GM18861 (cell line): ENCODE measurements at regions not wholly inside any gene's neighbourhood (a gene's known extent, or its start where the extent isn't known, plus 50 kb on each side); places are given as distances from the start of the nearest gene placed in this dataset.

Experiments
- ATAC-seq: cut with Tn5 transposase; IDR thresholded peaks from one replicate; pipeline ENCODE4 v1.9.1; 2021; ENCODE audit not compliant: unreplicated experiment

DNA sequence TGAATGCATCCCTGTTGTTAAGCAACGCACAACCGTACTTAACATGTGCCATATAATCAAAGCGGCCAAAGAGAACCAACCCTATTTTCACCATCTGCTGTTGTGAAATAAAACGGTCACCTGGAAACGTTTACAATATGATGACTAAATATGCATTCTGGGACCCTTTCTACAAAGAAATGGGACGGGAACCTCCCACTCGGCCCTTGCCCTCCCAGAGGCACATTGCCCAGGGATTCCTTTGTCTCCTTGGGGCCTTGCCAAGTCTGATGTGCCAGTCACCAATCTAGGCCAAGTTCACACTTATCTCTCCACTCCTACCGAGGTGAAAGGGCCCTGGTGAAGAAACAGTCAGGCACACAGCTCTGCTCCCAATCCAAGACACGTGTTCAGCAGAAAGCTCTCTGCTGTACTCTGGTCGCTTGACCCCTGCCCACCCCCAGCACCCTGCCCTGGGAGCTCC, 427.4 kb upstream of the JARID2 start:
- ATAC-seq, result no peak

GRCh38 chr6:14819001-14819400, 426.9 kb upstream of the JARID2 start:
- ATAC-seq, result no peak

DNA sequence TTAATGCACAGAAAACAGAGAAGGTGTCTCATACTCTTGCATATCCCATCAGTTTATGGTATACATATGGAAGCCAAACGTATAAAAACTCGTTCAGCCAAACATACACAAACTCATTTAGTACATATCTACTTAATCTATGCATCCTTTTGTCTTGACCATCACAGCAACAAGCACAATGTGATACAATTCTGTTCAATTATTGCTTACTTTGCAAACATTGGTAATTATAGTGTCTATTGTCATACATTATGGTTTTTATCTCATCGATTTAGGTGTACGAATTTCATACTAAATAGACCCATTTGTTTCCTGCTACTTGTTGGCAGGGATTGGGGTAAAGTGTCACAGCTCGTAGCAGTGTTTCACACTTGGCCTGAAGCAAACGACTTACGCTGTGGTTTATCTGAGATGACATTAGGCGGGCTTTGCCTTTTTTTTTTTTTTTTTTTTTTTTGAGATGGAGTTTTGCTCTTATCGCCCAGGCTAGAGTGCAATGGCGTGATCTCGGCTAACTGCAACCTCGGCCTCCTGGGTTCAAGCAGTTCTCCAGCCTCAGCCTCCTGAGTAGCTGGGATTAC, 425.9 kb upstream of the JARID2 start:
- no peak for ATAC-seq

GRCh38 chr6:14822012-14822553, 423.8 kb upstream of the JARID2 start:
- no peak for ATAC-seq

DNA sequence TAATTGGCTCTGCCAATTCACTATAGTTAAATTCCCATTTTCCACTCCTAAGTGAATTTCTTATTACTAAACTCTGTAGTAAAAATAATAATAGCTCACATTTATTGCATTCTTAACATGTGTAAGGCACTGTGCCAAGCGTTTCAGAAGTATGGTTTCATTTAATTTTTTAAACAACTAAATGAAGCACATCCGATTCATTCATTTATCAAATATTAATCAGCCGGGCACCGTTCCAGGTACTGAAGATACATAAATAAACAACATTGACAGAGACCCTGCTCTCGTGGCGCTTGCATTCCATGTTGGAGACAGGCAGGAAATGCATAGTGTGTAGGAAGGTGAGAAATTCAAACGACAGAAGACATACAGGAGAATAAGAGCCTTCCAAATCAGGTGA, 423.2 kb upstream of the JARID2 start:
- no peak for ATAC-seq

DNA sequence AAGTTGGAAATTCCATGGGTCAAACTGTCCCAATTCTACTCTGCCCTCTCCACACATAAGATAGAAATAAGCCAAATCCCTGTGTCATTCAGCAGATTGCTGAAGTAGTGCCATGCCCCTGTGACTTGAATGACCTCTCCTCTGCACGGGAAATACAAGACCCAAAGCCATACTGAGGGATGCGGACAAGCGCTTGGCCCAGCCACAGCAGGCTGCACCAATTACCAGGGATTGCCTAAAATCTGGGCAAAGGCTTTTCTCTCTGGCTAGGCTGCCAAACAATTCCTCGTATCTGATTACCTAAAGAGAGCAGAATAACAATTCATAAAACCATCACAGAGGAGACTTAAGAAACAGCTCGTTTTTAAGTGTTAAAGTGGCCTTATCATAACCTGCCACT, 421.8 kb upstream of the JARID2 start:
- no peak for ATAC-seq

- no peak for ATAC-seq
Observed at GRCh38 chr6:14824484-14825275, 421.2 kb upstream of the JARID2 start.

DNA sequence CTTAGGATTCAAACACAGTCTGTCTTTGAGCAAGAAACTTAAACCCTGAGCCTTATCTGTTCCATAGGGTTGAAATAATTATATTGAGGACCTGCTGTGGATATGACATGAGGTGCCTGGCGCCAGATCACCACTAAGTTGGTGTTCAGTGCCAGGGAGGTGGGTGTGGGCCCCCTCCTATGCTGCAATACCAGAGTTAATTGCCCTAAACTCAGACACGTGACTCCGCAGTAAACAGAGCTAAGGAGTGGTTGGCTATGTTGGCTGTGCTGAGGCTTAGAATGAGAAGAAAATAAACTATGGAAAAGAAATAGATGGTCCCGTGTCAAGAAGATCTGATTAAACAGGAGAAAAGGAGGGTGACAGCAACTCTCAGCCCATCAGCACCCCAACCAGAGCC, 419.4 kb upstream of the JARID2 start:
- ATAC-seq, result no peak

- ATAC-seq, result no peak
Observed at GRCh38 chr6:14827354-14827753, 418.5 kb upstream of the JARID2 start.

DNA sequence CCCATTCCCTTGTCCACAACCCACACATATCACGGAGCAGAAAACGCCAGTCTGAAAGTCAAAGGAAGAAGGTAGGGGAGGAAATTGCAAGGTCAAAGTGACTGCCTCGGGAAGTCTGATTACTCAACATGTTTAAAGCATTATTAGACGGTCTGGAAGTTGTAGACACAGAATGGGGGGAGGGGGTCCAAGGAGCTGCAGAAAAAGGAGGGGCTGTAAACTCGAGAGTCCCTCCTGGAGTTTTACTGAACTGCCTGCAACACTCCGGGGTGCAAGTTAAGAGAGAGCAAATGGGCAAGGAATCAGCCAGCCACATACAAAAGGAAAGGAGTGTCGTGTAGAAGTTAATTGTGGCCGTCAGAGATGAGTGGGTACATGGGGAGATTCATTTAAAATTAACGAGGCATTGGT, 417.7 kb upstream of the JARID2 start:
- no peak for ATAC-seq

DNA sequence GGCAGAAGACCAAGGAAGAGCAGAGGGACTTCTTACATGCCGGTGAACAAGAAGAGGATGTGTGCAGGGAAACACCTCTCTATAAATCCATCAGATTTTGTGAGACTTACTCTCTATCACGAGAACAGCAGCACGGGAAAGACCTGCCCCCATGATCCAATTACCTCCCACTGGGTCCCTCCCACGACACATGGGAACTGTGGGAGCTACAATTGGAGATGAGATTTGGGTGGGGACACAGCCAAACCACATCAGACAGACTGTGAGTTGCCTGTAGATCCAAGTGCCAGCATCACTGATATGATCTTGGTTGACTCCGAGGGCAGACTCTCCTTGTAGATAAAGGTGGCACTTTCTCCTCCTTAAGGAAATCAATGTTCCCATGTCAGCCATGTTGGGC, 414.8 kb upstream of the JARID2 start:
- no peak for ATAC-seq

DNA sequence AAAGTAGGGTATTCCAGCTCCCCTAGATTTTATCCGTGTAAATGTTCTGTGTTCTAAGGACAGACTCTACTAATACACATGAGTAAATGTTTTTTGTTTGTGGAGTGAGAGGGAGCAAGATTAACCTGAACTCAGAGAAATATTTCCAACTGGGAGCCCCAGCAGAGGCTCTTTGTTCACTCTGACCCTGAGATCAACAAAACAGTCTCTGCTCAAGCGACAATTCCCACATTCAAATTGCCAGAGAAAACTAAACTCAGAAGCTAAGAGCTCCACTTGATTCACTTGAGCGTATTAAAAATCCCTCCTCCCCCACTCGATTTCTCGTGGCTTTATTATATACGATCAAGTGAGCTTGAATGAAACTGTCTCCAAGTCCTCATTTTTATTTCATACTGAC, 413.9 kb upstream of the JARID2 start:
- no peak for ATAC-seq

- no peak for ATAC-seq
Observed at GRCh38 chr6:14832427-14832826, 413.4 kb upstream of the JARID2 start.

- ATAC-seq, result no peak
Observed at GRCh38 chr6:14834851-14835530, 410.9 kb upstream of the JARID2 start.

DNA sequence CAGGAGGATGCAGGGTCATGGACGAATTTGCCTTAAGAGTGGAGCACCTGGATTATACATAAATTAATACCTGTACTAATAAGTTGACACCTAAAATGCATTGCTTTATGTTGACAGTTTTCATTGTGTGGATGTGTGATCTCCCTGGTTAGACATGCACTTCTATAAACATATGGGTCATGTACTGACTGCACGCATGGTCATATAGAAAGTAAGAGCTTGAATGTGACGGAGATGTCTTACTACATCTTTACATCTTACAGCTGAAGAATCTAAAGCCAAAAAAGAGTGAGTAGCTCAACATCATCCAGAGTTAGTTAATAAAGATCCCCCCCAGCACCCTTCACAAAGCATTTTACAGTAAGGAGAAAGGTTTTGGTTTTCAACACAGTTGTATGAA, 408.4 kb upstream of the JARID2 start:
- ATAC-seq, result no peak

GRCh38 chr6:14838133-14838583, 407.7 kb upstream of the JARID2 start:
- ATAC-seq, result no peak

- ATAC-seq, result no peak
Observed at GRCh38 chr6:14841901-14842421, 403.9 kb upstream of the JARID2 start.

- no peak for ATAC-seq
Observed at GRCh38 chr6:14844411-14844810, 401.5 kb upstream of the JARID2 start.

GRCh38 chr6:14848019-14848418, 397.9 kb upstream of the JARID2 start:
- ATAC-seq, result no peak

DNA sequence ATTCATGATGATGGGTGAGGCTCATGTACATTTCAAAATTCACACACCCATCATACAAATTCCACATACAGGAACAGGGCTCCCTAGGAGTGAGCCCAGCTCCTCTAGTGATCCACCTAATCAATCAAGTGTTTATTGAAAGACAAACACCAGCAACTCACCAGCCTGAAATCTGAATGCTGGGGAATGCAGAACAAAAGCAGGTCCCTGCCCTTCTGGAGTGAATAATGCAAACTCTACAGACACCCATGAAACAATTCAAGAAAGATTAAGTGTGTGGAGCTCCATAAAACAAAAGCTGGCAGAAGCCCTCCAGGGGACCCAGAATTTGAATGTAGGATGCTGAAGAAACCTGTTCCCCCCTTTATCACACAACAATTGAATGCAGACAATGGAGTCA, 396.7 kb upstream of the JARID2 start:
- no peak for ATAC-seq

GRCh38 chr6:14851281-14851680, 394.6 kb upstream of the JARID2 start:
- ATAC-seq, result no peak

DNA sequence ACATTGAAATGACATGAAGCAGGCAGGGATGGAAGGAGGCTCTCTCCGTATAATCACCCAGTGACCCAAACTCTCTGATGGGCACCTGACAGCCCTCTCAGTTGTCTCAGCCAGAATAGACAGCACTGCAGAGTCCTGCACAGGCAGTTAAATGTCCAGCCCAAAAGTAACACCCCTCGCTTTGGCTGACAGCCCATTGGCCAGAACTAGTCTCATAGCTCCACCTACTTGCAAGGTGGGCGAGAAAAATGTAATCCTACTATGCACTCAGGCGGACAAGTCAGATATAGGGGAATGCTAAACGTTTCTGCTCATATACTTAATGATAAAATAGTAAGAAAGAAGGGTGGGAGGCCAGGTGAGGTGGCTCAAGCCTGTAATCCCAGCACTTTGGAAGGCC, 393.5 kb upstream of the JARID2 start:
- no peak for ATAC-seq
